ENCODE measurements at regions not wholly inside any gene's neighbourhood (a gene's known extent, or its start where the extent isn't known, plus 50 kb on each side); places are given as distances from the start of the nearest gene placed in this dataset.

DNA sequence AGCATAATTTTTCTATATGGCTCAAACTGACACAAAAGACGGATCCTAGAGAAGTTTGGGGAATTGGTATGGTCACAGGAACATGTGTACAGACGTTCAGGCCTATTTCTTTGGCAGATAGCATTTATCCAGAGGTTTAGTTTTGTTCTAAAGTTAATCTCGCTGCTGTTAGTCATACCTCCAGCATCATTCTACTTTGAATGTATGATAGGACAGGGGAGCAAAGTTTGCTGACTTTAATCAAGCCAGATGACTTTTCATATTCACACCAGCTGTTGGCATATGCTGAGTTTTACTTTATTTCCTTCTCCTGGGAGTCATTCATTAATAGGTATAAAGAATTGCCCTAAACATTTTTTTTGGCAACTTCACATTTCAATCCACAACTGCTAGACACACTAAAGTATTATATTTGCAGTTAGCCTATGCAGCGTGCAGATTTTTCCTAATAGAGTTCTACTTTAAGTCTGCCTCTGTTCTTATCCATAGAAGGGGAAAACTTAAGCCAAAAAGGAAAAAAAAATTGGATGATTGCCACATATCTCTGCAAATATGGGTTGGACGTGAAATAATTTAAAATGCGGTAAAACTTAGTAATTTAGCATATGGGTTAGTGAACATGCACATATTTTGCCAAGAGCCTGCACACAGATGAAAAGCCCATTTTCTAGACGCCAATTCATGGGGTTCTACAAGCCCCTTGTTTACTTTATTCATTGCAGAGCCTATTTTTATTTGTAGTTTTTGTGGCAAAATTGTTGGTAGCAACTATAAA, 213.1 kb downstream of the C7orf25 start:
- H3K9me3 ChIP-seq (ENCODE audit: control insufficient read depth, insufficient read depth, low read length): no peaks in the 10 kb centered on the region
- no peak overlapping the region for H3K9ac ChIP-seq (ENCODE audit: low read depth, low read length)
- H3K27ac ChIP-seq (ENCODE audit: low read depth, low read length): no peak overlapping the region
- no peak overlapping the region for H3K4me3 ChIP-seq (ENCODE audit: low read depth, low read length)
- no peaks in the 10 kb centered on the region for H3K36me3 ChIP-seq (ENCODE audit: control insufficient read depth, insufficient read depth, low read length)
- H3K27me3 ChIP-seq (ENCODE audit: control insufficient read depth, insufficient read depth, low read length): no peaks in the 10 kb centered on the region
- H3K4me1 ChIP-seq (ENCODE audit: control insufficient read depth, insufficient read depth, low read length): no peaks in the 10 kb centered on the region; the same call in 1 of the 2 replicates

DNA sequence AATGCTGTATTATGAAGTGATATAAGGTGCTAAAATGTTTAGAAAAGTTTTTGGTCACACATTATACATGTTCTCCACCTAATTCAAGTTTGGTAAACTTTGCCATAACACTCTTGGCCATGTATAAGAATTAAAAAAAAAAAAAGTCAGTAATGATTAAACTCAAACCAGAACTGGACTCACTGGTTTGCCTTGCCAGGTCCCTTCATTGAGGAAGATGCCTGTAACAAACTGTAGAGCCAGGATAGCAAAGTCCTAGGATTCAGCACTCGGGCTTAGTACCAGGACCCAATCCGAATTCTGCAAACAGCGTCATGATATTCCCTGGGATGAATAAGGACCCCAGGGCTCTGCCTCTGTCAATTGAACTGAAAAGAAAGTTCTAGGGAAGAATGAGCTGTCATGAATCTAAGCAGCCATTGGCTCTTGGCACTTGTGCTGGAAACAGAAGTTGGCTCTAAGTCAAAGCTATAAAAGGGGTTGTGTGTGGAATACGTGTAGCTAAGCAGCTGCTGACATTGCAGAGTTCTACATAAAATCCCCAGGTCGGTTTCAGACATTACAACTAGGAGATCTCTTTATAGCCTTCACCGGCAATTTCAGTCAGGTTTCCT, 216.9 kb downstream of the C7orf25 start:
- Histone ChIP-seq H3K9me3 (ENCODE audit: control insufficient read depth, insufficient read depth, low read length) (no peaks in the 10 kb centered on the region), H3K27ac (ENCODE audit: low read depth, low read length) (no peak overlapping the region), H3K4me3 (ENCODE audit: low read depth, low read length) (no peak overlapping the region), H3K4me1 (ENCODE audit: control insufficient read depth, insufficient read depth, low read length) (peaks cover 10% of the 10 kb centered on the region), H3K36me3 (ENCODE audit: control insufficient read depth, insufficient read depth, low read length) (no peaks in the 10 kb centered on the region), H3K9ac (ENCODE audit: low read depth, low read length) (no peak overlapping the region), H3K27me3 (ENCODE audit: control insufficient read depth, insufficient read depth, low read length) (no peaks in the 10 kb centered on the region)

DNA sequence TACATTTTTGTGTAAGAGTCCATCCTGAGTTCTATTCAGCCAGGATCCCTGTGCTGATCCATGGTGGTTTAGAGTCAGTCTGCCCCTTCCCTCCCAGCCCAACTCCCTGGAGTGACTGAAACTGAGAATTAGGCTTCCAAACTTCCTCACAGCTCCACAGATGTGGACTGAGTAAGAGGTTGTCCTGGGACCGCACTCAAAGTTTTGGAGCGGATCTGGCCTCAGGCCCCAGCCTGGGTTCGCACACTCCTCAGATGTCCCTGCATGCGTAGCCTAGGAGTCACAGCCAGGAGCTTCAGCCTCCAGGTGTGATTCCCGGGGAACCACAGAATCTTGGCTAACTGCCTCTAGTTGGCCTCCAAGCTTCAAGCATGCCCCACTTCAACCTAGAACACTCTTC, 218.1 kb downstream of the C7orf25 start:
- H3K27ac ChIP-seq (ENCODE audit: low read depth, low read length): no peak overlapping the region
- no peaks in the 10 kb centered on the region for H3K27me3 ChIP-seq (ENCODE audit: control insufficient read depth, insufficient read depth, low read length)
- no peak overlapping the region for H3K4me3 ChIP-seq (ENCODE audit: low read depth, low read length)
- no peaks in the 10 kb centered on the region for H3K36me3 ChIP-seq (ENCODE audit: control insufficient read depth, insufficient read depth, low read length)
- H3K4me1 ChIP-seq (ENCODE audit: control insufficient read depth, insufficient read depth, low read length): peaks cover 10% of the 10 kb centered on the region
- H3K9me3 ChIP-seq (ENCODE audit: control insufficient read depth, insufficient read depth, low read length): no peaks in the 10 kb centered on the region
- no peak overlapping the region for H3K9ac ChIP-seq (ENCODE audit: low read depth, low read length)

DNA sequence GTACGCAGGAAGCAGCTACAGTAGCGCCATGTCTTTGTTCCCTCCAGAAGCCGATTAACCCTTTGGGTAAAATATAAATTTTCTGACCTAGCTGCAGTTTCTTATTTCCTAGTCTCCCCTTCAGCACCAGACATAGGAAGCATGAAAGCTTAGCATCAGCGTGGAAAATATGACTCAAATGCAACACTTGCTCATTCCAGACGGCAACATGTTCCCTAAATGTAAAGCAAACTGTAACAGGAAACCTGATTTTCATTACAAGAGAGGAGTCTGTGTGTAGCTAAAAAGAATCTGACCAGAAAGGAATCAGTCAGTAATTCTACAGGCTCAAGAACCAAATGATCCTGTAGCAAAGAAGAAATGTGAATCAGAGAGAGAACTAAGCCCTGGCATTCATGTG, 219.2 kb downstream of the C7orf25 start:
- Histone ChIP-seq H3K36me3 (ENCODE audit: control insufficient read depth, insufficient read depth, low read length) (no peaks in the 10 kb centered on the region), H3K4me3 (ENCODE audit: low read depth, low read length) (no peak overlapping the region), H3K4me1 (ENCODE audit: control insufficient read depth, insufficient read depth, low read length) (peaks cover 15% of the 10 kb centered on the region), H3K27ac (ENCODE audit: low read depth, low read length) (no peak overlapping the region), H3K27me3 (ENCODE audit: control insufficient read depth, insufficient read depth, low read length) (peaks cover 6% of the 10 kb centered on the region), H3K9me3 (ENCODE audit: control insufficient read depth, insufficient read depth, low read length) (no peaks in the 10 kb centered on the region), H3K9ac (ENCODE audit: low read depth, low read length) (no peak overlapping the region)

DNA sequence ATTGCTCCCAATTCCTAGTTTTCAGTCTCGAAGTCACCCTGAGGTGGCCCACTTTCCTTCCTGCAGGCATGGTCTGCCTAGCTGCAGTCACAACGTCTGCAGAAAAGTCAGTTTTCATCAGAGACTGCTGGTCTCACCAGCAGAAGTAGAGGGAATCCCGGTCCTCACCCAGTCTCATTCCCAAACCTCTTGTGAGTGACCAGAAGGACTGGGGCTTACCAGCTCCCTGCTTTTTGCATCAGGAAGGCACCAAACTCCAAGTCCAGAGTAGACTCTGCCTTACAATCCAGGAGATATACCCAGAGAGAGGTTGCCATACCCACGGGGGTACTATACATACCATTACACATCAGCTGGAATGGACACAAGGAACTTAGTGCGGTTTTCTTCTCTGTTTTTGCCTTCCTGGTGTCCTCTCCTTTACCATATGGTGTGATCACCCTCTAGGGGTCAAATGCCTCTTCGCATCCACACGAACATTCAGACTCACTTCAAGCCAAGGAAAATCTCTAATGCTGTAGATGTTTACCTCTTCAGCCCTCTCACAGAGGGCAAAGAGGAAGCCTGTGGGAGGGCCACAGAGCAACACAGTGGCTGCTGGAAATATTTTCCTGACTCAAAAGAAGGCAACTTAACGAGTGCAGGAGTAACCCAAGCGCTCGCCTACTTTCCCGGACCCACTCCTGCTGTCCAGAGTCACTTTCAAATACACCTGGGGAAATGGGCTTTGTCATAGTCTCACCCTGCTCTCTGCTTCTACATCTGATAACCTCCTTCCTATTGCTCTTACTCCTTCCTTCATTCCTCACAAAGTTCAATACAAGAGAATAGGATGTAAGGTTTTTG, 220.9 kb downstream of the C7orf25 start:
- Histone ChIP-seq H3K9me3 (ENCODE audit: control insufficient read depth, insufficient read depth, low read length) (no peaks in the 10 kb centered on the region), H3K4me1 (ENCODE audit: control insufficient read depth, insufficient read depth, low read length) (peaks cover 29% of the 10 kb centered on the region), H3K36me3 (ENCODE audit: control insufficient read depth, insufficient read depth, low read length) (no peaks in the 10 kb centered on the region)

DNA sequence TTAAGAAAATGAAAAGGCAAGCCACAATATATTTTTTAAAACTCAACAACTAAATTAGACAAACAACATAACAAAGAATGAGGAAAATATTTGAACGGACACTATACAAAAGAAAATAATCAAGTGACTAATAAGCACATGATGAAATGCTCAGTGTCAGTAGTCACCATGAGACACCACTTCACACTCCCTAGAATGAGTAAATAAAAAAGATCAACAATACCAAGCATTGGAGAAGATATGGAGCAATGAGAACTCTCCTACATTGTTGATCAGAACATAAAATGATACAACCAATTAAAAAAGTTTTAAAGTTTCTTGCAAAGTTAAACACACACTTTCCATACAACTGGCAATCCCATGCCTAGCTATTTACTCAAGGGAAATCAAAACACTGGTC, 222.2 kb downstream of the C7orf25 start:
- Histone ChIP-seq H3K27me3 (ENCODE audit: control insufficient read depth, insufficient read depth, low read length) (peaks cover 29% of the 10 kb centered on the region), H3K9me3 (ENCODE audit: control insufficient read depth, insufficient read depth, low read length) (no peaks in the 10 kb centered on the region), H3K36me3 (ENCODE audit: control insufficient read depth, insufficient read depth, low read length) (no peaks in the 10 kb centered on the region), H3K4me1 (ENCODE audit: control insufficient read depth, insufficient read depth, low read length) (peaks cover 39% of the 10 kb centered on the region), H3K9ac (ENCODE audit: low read depth, low read length) (no peak overlapping the region), H3K4me3 (ENCODE audit: low read depth, low read length) (no peak overlapping the region), H3K27ac (ENCODE audit: low read depth, low read length) (no peak overlapping the region)

More for the DNA sequence above, 220.9 kb downstream of the C7orf25 start:
- Histone ChIP-seq H3K27me3 (ENCODE audit: control insufficient read depth, insufficient read depth, low read length) (peaks cover 16% of the 10 kb centered on the region), H3K4me3 (ENCODE audit: low read depth, low read length) (no peak overlapping the region), H3K27ac (ENCODE audit: low read depth, low read length) (no peak overlapping the region), H3K9ac (ENCODE audit: low read depth, low read length) (no peak overlapping the region)

DNA sequence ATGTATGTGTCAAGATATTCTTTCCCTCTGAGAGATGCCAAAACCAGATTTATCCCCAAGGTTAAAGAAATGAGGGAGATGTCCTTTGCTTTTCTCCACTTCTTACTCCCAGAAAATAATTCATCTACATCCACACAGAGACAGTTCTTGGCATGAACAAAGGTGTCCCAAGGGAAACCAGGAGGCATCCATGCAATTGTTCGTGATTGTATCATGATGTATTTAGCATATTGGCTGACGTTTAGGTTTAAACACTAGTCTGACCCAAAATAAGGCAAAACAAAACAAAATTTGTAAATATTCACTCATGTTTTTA, 223.9 kb downstream of the C7orf25 start:
- H3K4me1 ChIP-seq (ENCODE audit: control insufficient read depth, insufficient read depth, low read length): peaks cover 39% of the 10 kb centered on the region
- no peak overlapping the region for H3K27ac ChIP-seq (ENCODE audit: low read depth, low read length)
- no peak overlapping the region for H3K9ac ChIP-seq (ENCODE audit: low read depth, low read length)
- H3K27me3 ChIP-seq (ENCODE audit: control insufficient read depth, insufficient read depth, low read length): peaks cover 37% of the 10 kb centered on the region
- H3K36me3 ChIP-seq (ENCODE audit: control insufficient read depth, insufficient read depth, low read length): no peaks in the 10 kb centered on the region
- no peak overlapping the region for H3K4me3 ChIP-seq (ENCODE audit: low read depth, low read length)
- H3K9me3 ChIP-seq (ENCODE audit: control insufficient read depth, insufficient read depth, low read length): no peaks in the 10 kb centered on the region

DNA sequence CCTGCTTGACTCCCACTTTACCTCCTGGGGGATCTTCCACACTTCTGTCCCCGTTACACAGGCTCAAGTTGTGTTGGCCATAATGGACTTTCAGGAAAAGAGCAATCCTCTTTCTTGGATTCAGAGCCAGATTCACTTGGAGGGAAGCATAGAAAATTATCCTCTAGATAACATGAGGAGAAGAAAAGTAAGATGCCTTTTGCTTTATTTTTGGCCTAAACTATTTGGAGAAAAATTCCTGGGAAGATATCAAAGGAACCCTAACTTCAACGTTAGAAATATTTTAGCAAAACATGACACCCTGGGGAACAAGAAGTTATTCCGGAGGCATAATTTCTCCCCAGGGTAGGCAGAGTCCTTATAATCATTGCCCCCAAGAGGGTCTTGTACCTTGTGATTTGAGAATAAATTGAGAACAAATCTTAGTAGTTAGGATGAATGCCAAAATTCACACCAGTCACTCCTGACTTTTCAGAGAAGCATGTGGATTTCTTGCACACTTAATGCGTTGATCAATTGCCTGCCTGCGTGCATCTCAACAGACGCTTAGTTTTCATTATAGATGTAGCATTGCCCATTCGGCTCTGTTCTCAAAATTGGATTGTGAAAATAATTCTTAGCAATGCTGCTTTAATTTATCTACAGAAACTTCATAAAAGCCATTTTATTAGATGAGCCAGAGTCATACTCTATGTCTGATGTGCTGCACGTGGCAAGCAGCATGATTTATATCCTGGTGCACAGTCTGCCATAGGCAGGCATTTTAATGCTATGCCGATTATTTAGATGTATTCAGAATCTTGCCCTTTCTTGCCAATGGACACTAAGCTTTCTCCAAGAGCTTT, 224.4 kb downstream of the C7orf25 start:
- Histone ChIP-seq H3K9me3 (ENCODE audit: control insufficient read depth, insufficient read depth, low read length) (no peaks in the 10 kb centered on the region), H3K36me3 (ENCODE audit: control insufficient read depth, insufficient read depth, low read length) (no peaks in the 10 kb centered on the region), H3K27me3 (ENCODE audit: control insufficient read depth, insufficient read depth, low read length) (peaks cover 37% of the 10 kb centered on the region), H3K4me1 (ENCODE audit: control insufficient read depth, insufficient read depth, low read length) (peaks cover 34% of the 10 kb centered on the region), H3K9ac (ENCODE audit: low read depth, low read length) (no peak overlapping the region), H3K27ac (ENCODE audit: low read depth, low read length) (peak overlapping the region; percentile 46), H3K4me3 (ENCODE audit: low read depth, low read length) (no peak overlapping the region)

DNA sequence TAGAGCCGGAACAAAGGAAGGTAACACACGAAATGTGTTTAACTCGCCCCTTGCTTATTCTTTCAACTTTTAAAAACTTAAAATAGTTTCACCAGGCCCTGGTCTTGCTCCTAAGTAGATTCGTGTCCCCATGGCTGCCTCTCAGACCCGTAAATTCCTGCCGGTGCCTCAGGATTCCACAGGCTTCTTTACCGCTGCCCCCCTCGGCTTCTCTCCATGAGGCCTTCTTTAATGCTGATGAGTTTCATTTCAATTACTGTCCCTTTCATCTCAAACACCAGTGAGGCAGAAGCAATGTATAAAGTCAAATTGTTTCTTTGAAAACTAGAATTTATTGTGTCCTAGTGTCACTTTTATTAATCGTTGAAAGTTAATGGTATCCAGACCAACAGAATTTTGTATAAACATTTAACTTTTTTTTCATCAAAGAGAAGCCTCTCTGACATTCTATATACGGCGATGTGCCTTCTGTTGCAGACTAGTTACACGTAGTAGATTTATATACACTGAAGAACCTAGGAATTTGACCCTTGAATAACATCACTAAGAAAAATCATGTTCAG, 225.2 kb downstream of the C7orf25 start:
- H3K4me3 ChIP-seq (ENCODE audit: low read depth, low read length): peak overlapping the region; percentile 38
- H3K27ac ChIP-seq (ENCODE audit: low read depth, low read length): peak overlapping the region; percentile 80
- H3K4me1 ChIP-seq (ENCODE audit: control insufficient read depth, insufficient read depth, low read length): peaks cover 32% of the 10 kb centered on the region
- peaks cover 37% of the 10 kb centered on the region for H3K27me3 ChIP-seq (ENCODE audit: control insufficient read depth, insufficient read depth, low read length)
- H3K36me3 ChIP-seq (ENCODE audit: control insufficient read depth, insufficient read depth, low read length): no peaks in the 10 kb centered on the region
- H3K9ac ChIP-seq (ENCODE audit: low read depth, low read length): no peak overlapping the region
- H3K9me3 ChIP-seq (ENCODE audit: control insufficient read depth, insufficient read depth, low read length): no peaks in the 10 kb centered on the region

DNA sequence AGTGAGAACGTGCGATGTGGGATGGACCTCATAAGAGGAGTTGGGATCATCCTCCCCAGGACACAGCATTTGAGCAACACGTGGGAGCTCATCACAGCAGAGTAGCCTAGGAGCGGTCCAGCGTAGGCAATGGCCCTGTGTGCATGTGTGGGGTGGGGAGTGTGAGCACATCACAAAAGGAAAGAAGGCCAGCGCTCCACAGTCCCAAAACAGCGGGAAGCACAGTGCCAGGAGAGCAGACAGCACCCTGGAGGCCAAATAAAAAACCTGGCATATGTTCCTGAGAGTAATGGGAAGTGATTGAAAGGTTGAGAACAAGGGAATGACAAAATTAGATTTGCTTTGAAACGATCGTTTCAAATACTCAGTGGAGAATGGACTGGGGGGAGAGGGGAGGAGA, 226.0 kb downstream of the C7orf25 start:
- H3K4me3 ChIP-seq (ENCODE audit: low read depth, low read length): no peak overlapping the region
- no peaks in the 10 kb centered on the region for H3K36me3 ChIP-seq (ENCODE audit: control insufficient read depth, insufficient read depth, low read length)
- H3K9me3 ChIP-seq (ENCODE audit: control insufficient read depth, insufficient read depth, low read length): peaks cover 2% of the 10 kb centered on the region; the same call in 1 of the 2 replicates
- peaks cover 37% of the 10 kb centered on the region for H3K27me3 ChIP-seq (ENCODE audit: control insufficient read depth, insufficient read depth, low read length)
- no peak overlapping the region for H3K9ac ChIP-seq (ENCODE audit: low read depth, low read length)
- H3K4me1 ChIP-seq (ENCODE audit: control insufficient read depth, insufficient read depth, low read length): peaks cover 29% of the 10 kb centered on the region
- no peak overlapping the region for H3K27ac ChIP-seq (ENCODE audit: low read depth, low read length)
